Fibroblast of skin of left quadriceps (primary cell): ENCODE measurements at regions not wholly inside any gene's neighbourhood (a gene's known extent, or its start where the extent isn't known, plus 50 kb on each side); places are given as distances from the start of the nearest gene placed in this dataset.

ENCODE experiments used
- DNase-seq, 2 experiments: peaks; one replicate each; pipeline ENCODE4 v3.0.0-alpha.2; 2013; ENCODE audit warnings: low read depth in 2 of 2

DNA sequence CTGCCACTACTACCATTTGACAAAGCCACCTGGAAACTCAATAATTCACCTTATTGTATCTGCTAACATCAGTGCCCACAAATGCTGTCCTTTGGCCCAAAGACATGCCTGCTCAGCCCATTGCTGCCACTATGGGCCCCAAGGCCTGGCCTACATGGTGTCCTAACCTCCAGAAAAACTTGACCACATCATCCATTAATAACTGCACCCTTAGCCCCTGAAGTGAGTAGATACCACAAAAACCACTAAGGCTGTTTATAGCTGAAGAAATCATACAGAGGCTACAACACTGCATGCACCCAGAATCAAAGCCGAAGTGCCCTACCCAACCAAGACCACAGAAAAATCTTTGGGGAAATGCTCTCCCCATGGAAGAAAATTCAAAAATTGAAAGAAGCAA, 932.8 kb upstream of the SLITRK6 start:
- DNase-seq = no peak

DNA sequence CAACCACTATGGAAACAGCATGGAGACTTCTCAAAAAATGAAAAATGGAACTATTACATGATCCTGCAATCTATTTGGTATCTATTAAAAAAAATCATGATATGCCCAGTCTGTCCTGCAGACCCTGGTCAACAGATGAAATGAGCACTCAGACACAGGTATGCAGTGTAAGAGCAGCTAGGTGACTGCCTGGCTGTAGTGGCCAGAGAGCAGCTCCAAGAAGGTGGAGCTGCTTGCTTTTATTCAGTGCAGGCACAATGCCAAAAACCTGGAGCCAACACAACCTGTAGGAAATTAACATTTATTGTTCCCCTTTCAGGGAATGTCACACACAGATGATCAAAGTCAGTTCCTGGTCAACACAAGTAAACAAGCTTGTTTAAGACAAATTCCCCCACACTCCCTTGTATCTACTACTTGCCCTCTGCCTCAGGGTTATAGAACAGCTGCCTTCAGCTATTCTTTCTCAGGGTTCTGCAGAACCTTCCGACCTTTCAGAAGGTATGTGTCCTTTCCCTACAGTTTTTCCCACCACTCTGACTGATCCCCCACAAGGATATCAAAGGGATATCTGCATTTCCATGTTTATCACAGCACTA, 933.7 kb upstream of the SLITRK5 start:
- no peak for DNase-seq

DNA sequence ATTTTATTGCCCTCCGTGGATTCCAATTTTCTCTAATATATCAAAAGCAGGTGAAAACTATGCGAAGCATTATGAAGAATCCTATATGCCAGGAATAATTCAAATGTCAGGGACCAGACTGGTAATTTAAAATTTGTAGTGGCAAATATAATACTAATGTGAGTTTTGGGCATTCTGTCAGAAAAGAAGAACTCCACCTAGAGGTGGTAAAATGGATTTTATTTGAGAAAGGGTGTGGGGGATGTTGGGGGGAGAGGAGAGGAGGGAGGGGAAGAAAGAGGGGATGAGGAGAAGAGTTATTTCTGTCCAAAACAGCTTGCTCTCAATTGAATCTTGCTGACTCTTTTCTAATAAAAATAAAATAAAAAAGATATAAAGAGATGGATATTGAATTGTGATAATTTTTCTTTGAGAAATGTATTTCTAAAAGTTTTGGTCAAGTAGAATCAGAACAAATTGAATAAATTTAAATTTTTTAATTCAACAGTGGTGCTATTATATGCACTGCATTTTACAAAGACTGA, 929.3 kb upstream of the SLITRK5 start:
- no peak for DNase-seq

DNA sequence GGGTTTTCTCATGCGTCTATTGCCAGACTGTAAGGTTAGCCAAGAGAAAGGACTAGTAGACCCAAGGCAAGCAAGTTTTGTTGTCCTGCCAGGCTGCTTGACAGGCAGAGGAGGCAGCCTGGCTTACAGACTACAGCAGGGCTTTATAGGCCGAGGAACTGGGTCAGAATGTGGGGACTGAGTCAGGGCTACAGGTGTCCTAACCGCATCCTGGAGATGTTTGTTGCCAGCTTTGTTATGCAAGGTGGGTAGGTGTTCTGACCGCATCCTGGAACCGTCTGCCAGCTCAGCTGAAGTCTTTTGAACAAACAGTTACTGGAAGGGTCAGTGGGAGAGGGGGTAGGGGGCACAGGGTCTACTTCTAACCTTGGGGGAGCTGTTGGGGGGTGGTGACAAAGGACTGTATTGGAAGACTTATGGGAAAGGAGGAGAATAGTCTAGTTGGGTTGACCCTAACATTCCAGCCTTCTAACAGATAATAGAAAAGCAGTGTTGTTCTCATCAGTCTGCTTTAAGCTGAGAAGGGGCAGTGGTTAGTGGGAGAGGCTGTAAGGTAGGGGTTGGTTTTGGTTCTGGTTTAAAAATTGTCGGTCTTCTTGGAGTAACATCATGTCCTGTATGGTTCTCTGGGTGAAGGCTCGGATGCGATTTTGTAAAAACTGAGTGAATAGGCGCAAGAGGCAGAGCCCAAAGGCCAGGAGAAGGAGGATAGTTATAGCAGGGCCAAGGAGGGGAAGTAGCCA, 913.8 kb upstream of the SLITRK5 start:
- no peak for DNase-seq

DNA sequence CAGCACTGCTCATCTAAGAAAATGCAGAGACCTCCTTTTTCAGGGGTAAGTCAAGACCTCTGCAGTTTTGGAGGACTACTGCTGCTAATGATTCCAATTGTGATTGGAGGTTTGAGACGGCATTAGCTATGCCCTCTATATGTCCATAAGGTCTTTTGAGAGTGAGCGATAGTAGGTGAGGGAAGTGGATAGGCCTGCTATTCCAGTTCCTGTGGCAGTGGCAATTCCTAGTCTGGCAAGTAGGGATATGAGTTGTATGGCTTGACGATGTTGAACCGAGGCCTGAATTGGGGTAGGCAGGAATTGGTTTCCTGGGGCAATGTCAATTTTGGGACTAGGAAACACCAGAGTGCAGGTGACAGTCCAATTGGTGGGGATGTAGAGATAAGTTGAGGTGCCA, 913.1 kb upstream of the SLITRK5 start:
- DNase-seq = no peak

DNA sequence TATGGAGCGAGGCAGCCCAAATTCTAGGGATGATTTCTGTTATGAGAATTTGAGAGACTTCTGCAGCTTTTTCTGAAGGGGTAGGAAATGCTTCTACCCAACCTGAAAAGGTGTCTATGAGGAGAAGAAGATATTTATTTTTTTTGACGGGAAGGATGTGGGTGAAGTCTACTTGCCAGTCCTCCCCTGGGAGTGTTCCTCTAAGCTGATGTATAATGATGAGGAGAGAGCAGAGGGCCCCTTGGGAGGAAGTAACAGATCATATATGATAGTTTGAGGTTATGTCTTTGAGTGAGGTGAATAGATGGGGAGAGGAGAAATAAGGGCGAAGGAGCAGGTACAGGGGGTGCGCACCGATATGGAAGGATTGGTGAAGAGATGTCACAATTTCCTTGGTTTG, 910.6 kb upstream of the SLITRK5 start:
- DNase-seq = no peak

DNA sequence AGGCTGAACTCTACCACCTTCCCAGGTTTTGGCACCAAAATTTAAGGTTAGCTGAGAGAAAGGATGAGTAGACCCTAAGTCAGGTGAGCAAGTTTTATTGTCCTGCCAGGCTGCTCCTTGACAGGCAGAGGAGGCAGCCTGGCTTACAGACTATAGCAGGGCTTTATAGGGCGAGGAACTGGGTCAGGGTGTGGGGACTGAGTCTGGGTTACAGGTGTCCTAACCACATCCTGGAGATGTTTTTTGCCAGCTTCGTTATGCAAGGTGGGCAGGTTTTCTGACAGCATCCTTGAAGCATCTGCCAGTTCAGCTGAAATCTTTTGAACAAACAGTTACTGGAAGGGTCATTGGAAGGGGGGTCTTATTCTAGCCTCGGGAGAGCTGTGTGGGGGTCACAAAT, 905.7 kb upstream of the SLITRK5 start:
- DNase-seq = no peak

DNA sequence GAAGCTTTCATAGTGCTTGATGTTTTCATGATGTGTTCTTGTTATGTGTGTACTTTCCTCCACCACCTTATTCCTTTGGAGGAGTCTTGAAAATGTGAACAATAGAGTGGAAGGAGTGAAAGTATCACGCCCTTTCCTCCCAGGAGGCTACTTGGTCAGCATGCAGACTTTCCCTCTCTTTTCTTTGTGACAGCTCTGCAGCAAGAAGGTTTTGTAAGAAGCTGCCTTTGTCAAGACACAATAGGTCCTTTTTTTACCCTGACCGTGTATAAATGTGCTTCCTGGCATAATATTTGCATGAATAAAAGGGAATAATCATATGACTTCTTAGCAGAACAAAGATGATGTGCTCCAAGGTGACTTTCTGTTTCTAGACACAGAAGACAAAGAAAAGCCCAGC, 882.6 kb upstream of the SLITRK5 start:
- no peak for DNase-seq

DNA sequence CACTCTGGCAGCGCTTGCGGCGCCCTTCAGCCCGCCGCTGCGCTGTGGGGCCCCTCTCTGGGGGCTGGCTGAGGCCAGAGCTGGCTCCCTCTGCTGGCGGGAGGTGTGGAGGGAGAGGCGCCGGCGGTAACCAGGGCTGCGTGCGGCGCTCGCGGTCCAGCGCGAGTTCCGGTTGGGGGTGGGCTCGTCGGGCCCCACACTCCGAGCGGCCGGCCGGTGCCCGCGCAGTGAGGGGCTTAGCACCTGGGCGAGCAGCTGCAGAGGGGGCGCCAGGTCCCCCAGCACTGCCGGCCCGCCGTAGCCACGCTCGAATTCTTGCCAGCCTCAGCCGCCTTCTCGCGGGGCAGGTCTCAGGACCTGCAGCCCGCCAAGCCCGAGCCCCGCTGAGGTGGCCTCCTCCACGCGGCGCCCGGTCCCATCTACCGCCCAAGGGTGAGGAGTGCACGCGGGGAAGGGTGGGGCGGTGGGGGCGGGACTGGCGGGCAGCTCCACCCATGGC, 879.0 kb upstream of the SLITRK5 start:
- no peak for DNase-seq

DNA sequence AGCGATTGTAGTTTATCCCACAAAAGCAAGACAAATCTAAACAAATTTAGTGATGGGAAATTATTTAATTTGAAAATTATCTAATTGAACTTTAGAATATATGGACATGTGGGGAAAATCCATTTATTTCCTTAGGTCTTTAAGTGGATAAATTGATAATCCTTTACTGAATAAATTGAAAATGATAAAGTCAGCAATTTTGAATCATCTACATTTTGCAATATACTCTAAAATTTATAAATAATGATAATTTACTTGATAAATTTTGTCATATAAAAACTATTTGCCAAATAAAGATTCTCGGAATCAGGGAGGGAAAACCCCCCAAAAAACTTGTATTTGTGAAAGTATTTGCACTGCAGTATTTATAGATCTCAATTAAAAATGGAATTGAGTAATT, 875.3 kb upstream of the SLITRK5 start:
- no peak for DNase-seq

DNA sequence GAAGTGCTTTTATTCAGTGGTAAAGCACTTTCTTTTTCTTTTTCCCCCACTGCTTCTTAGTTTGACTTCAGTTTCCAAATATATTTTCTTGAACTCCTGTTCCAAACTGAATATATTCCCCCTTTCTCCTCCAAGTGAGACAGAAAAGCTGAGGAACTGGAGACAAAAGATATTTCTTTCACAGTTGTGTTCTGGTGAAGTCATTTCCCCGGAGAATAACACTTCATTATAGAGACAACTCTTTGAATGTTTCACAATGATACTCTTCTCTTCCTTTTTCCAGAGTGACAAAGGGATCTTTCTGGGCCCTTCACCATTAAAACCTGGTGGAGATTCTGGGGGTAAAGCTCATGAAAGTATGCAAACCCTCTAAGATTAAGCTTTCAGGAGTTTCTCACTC, 860.8 kb upstream of the SLITRK5 start:
- DNase-seq = no peak

DNA sequence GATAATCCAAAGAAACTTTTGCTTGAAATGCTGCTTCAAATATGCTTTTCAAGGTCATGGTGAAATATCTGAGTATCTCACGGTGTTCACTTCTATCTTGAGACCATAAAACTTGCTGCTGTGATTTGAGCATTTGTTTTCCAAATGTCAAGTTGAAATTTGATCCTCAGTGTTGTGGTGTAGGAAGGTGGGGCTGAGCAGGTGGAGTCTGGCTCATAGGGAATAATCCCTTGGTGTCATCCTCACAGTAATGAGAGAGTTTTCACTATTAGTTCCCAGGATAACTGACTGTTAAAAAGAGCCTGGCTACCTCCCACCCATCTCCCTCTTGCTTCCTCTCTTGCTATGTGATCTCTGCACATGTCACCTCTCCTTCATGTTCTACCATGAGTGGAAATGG, 858.0 kb upstream of the SLITRK5 start:
- no peak for DNase-seq

DNA sequence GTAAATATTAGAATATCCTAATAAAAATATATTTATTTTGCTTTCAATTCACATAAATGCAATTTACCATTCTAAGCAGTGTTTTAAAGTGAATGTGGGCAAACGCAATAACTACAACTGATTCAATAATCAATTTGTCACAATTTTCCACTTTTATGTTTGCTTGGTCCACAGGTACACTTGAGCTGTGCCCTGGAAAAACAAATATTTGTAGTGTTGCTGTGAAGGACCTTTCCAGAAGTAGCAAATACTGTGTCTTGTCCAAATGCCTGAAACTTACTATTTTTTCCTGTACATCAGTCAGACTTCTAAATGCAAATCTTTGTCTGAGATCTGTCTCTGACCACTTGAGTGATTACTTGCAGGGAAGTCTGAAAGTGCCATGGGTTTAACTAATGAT, 845.8 kb upstream of the SLITRK5 start:
- DNase-seq = no peak

DNA sequence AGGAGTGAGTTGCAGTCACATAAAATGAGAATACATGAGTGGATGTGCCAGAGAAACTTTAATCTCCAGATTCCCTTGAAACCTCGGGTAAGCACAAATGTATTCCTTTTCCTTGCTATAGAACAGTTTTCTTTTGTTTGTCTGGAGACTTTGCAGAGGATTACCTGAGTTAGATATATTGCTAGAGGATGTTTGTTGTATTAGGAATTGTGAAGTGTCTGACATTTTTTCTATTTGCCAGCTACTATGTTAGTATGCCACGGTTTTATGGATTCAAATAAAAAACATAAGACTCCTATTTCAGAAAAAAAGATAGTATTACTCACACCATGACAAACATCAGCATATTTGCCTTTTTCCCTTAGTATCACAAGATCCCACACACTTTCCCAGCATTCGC, 844.9 kb upstream of the SLITRK5 start:
- no peak for DNase-seq

DNA sequence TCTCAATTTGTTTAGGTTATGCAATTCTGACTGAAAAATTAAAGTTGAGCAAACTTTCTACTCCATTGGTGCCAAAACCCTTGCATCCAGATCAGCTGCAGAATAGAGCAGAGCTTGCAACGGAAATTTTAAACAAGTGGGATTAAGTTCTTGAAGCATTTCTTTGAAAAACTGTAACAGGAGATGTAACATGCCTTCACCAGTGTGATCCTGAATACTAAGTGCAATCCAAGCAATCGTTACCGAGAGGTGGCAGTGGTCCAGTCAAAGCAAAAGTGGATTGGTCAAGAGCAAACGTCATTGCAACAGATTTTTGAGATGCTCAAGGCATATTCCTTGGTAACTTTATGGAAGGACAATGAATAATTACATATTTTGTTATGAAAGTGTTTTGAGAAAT, 841.1 kb upstream of the SLITRK5 start:
- DNase-seq = no peak

DNA sequence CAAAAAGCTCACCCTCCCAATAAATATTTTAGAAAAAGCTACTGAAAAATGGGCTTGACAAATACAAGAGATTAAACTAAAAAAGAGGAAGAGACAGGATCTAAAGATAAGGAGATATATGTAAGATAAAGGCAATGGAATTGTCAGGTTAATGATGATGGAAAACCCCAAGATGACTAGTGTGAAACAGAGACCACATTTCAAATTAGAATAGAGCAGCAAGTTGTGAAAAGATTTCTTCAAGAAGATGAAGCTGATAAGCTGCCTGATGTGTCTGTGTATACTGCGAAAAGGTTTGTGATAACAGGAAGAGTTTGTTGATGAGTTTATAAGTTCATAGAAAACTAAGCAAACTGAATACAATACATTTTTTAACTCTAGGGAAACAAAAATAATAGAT, 840.1 kb upstream of the SLITRK5 start:
- DNase-seq = no peak

DNA sequence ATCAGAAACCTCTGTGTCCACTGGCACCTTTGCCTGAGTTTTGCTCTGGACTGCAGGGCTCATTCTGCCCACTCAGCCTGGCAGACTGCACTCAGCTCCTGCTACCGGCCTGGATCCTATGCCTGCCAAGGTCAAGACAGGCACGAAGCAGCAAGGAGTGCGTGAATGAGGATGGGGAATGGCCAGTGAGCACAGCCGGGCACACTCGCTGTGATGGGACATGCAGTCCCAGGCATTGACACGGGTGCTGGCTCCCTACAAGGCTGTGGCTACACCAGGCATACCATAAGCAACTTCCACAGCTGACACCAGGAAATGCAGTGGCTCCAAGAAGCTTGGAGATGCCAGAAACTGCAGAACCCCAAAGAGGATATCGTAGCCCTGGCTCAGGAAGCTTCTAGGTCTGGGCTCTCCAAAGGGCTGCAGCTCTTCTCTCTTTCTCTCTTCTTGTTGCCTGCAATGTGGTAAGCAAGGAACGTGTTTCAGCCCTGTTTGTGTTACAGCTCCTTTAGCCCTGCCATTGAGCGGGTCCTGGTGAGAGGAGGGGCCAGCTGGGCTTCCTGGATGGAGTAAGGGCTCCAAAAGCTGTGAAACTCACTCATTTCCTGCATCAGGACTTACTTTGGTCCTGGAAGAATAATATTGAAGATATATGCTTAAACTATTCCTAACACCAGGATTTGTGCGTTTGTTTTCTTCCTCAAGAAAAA, 832.6 kb upstream of the SLITRK5 start:
- DNase-seq = no peak

DNA sequence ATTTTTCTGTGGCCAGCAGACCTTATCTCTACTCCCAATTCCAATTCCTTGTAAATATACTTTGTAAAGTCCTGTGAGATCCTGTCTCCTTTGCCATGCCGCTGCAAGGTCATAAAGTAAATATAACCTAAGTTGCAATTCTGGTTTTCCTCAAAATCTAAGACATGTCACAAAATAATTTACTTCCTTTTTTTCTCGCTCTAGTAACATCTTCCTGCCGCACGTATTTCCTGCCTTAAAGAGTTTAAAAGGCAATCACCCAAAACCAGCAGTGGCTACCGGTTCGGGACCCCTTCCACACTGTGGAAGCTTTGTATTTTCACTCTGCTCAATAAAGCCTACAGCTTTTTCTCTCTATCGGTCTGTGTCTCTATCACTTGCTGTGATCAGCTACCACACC, 832.0 kb upstream of the SLITRK5 start:
- DNase-seq = no peak

DNA sequence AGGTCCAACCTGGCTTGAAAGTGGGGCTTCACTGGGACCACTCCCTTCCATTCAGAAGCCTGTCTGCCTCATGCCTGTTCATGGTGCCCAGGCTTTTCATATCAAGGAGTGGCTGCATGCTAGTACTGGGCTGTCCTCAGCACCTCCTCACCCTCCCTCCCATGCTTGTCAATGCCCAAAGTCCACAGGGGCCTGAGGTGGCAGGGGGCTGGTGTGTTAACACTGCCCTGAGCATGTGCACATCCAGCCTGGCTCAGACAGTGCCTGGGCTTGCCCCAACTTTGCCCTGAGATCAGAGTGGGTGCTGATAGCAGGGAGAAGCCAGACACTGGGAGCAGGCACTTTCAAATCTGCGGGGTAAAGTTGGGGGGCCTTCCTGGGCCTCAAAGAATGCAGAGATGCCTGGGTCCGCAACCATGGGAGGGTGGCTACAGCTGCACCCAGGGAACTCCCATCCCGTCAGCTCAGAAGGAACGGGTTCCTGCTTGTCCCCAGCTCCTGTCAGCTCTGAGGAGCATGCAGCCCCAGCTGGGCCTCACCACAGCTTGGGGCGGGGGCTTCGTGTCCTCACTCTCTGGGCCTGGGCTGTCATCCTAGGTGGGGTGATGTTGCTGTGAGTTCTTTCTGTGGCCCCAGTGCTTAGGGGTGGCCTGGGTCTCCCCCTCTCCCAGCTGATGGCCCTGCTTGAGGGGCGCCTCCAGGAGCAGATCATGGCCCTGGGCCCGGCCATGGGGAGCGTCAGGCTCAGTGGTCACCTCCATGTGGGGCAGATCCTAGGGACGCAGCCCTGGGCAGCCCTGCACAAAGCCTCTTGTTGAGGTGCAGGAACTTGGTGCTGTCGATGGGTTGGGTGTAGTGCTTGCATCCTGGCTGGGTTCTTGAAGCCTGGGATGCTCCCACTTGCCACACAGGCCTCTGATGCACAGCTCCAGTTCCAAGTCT, 830.6 kb upstream of the SLITRK5 start:
- DNase-seq = no peak

DNA sequence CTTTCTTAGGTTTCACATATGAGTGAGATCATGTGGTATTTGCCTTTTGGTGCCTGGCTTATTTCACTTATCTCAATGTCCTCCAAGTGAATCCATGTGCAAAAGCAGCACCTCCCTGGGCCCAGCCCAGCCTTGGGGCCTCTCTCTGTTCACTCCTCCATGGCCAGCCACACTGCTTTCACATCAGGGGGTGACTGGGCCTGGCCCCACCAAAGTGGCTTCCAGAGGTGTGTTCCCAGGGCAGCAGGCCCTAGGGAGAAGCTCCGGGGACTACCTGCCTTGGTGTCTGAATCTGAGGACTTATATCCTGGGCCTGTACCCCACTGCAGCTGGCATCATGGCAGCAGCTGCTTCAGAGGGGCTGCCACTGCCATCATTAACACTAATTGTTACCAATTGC, 829.9 kb upstream of the SLITRK5 start:
- DNase-seq = no peak

DNA sequence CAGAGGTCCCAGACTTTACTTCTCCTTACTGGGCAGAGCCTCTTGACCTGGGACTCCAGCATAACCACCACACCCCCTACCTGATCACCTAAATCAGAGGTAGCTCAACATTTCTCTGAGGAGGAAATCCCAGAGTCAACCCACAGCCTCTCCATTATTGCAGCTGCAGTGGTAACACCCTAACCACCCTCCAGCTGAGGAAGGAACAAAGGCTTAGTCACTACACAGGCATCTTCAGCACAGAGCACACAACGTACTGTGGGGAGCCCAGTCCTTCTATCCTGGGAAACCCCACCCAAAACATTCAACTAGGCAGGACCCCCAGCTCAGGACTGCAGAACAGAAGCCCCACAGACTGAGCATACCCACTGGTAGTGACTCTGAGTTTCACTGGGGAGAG, 824.7 kb upstream of the SLITRK5 start:
- no peak for DNase-seq

DNA sequence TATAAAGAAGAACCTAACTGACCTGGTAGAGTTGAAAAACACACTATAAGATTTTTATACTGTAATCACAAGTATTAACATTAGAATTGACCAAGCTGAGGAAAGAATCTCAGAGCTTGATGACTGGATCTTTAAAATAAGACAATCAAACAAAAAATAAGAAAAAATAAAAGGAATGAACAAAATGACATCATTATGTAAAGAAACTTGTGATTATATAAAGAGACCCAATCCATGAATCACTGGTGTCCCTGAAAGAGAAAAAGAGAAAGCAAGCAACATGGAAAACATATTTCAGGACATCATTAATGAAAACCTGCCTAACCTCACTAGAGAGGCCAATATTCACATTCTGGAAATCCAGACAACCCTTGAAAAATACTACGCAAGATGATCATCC, 822.5 kb upstream of the SLITRK5 start:
- DNase-seq = no peak
